DMS 273 (cell line): ENCODE measurements at regions not wholly inside any gene's neighbourhood (a gene's known extent, or its start where the extent isn't known, plus 50 kb on each side); places are given as distances from the start of the nearest gene placed in this dataset.
"Not testable (repeated sequence)": the region's sequence is repeated elsewhere in the genome, so short reads cannot be mapped to it uniquely, and the experiment has no call there.

Source experiments
- DNase-seq: peaks from one replicate; lab custom pipeline; 2025; ENCODE audit not compliant: unreplicated experiment; lab: John Stamatoyannopoulos, UW

- peak; percentile 83 for DNase-seq
Measured at GRCh38 chr1:187689129-187689528, 860.4 kb downstream of the PLA2G4A start.

GRCh38 chr1:187691439-187691838, 862.7 kb downstream of the PLA2G4A start:
- no peak for DNase-seq

GRCh38 chr1:187692799-187693198, 864.0 kb downstream of the PLA2G4A start:
- DNase-seq = no peak

GRCh38 chr1:187696073-187696472, 867.3 kb downstream of the PLA2G4A start:
- DNase-seq = peak; percentile 31

- DNase-seq = not testable (repeated sequence)
Measured at GRCh38 chr1:187703138-187704130, 874.7 kb downstream of the PLA2G4A start.

GRCh38 chr1:187714470-187714869, 885.7 kb downstream of the PLA2G4A start:
- no peak for DNase-seq

GRCh38 chr1:187715483-187715882, 886.7 kb downstream of the PLA2G4A start:
- DNase-seq = no peak

GRCh38 chr1:187716160-187716559, 887.4 kb downstream of the PLA2G4A start:
- no peak for DNase-seq

GRCh38 chr1:187718527-187718926, 889.8 kb downstream of the PLA2G4A start:
- no peak for DNase-seq

- DNase-seq = peak; percentile 88
Measured at GRCh38 chr1:187721216-187721615, 892.5 kb downstream of the PLA2G4A start.

GRCh38 chr1:187725216-187725615, 896.5 kb downstream of the PLA2G4A start:
- no peak for DNase-seq

- DNase-seq = no peak
Measured at GRCh38 chr1:187733232-187733631, 904.5 kb downstream of the PLA2G4A start.

- no peak for DNase-seq
Measured at GRCh38 chr1:187734427-187734826, 905.7 kb downstream of the PLA2G4A start.

- no peak for DNase-seq
Measured at GRCh38 chr1:187744665-187745064, 915.9 kb downstream of the PLA2G4A start.

GRCh38 chr1:187755536-187755935, 926.8 kb downstream of the PLA2G4A start:
- no peak for DNase-seq

- DNase-seq = not testable (repeated sequence)
Measured at GRCh38 chr1:187756684-187757083, 927.9 kb downstream of the PLA2G4A start.

- DNase-seq = no peak
Measured at GRCh38 chr1:187759825-187760333, 931.1 kb downstream of the PLA2G4A start.

GRCh38 chr1:187762118-187762517, 933.4 kb downstream of the PLA2G4A start:
- DNase-seq = peak; percentile 48

GRCh38 chr1:187763465-187763864, 934.7 kb downstream of the PLA2G4A start:
- no peak for DNase-seq

- DNase-seq = no peak
Measured at GRCh38 chr1:187763976-187764375, 935.2 kb downstream of the PLA2G4A start.

GRCh38 chr1:187771396-187771795, 942.6 kb downstream of the PLA2G4A start:
- DNase-seq = no peak

GRCh38 chr1:187773168-187773567, 944.4 kb downstream of the PLA2G4A start:
- DNase-seq = no peak
